GM12872 (cell line): ENCODE measurements at regions not wholly inside any gene's neighbourhood (a gene's known extent, or its start where the extent isn't known, plus 50 kb on each side); places are given as distances from the start of the nearest gene placed in this dataset.

Experiments
- TF ChIP-seq, protein P1 (sequence below): IDR thresholded peaks from 3 replicates; pipeline ENCODE4 v1.5.1; 2011; ENCODE audit warnings: low read depth, mild to moderate bottlenecking, low read length, moderate library complexity; ENCODE audit not compliant: insufficient read depth

DNA sequence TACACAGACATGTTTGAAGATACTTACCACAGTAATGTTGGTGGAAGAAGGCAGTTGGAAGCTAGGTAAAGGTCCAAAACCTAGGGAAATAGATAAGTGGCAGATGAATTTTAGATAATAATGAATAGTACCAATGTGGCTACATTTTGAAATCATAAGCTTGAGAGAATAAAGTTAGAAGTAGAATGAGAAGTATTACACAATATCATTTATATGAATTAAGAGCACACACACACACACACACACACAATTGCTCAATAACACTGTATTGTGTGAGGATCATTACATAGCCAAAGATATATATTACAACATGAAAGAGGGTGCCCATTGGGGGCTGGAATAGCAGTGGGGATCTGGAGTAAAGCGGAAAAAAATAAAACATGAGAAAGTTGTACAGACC is 149.0 kb upstream of the EYA4 start:
- TF ChIP-seq, protein P1, sequence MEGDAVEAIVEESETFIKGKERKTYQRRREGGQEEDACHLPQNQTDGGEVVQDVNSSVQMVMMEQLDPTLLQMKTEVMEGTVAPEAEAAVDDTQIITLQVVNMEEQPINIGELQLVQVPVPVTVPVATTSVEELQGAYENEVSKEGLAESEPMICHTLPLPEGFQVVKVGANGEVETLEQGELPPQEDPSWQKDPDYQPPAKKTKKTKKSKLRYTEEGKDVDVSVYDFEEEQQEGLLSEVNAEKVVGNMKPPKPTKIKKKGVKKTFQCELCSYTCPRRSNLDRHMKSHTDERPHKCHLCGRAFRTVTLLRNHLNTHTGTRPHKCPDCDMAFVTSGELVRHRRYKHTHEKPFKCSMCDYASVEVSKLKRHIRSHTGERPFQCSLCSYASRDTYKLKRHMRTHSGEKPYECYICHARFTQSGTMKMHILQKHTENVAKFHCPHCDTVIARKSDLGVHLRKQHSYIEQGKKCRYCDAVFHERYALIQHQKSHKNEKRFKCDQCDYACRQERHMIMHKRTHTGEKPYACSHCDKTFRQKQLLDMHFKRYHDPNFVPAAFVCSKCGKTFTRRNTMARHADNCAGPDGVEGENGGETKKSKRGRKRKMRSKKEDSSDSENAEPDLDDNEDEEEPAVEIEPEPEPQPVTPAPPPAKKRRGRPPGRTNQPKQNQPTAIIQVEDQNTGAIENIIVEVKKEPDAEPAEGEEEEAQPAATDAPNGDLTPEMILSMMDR = no peak

DNA sequence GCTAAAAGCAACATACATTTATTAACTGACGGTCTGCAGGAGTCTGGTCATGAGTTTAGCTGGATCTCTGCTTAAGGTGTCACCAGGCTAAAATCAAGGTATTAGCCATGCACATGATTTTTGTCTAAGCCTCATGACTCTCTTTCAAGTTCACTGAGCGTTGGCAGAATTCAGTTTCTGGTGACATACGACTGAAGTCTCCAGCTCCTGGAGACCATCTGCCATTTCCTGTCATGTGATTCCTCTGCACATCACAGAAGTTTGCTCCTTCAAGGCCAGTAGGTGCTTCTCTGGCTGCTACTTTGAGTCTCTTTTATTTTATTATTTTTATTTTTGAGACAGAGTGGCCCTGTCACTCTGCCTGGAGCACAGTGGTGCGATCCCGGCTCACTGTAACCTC is 148.4 kb upstream of the EYA4 start:
- TF ChIP-seq, protein P1 = no peak

DNA sequence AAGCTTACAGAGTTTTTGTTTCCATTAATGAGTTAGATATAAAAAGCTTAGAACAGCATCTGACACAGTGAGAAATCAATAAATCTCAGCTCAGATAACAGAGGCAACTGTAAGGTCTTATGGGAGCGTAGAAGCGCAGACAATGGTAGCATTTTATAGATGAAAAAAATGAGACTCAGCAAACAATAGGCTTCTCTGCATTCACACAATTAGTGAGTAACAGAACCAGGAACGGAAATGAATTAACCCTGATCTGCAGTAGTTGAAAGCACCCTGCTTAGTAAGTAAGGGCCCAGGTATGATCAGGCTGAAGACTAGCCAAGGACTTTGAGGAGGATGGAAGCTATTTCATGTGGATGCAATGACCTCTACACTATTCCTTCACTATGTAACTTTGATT is 147.2 kb upstream of the EYA4 start:
- TF ChIP-seq, protein P1 = no peak

DNA sequence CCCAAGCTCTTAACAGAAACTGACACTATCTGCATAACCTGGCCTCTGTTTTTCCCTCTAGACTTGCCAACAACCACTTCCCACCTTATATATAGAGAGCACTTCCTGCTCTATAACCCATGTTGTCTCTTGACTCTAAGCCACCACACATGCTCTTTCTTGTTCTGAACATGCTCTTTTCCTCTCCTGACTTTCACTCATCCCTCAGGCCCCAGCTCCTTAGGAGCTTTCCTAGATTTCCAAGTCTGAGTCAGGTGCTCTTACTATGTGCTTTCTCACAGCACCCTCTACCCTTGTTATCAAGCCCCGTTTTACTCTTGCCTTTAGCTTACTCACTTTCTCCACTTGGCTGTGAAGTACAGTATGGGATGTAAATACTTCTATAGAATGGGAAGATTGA is 143.9 kb upstream of the EYA4 start:
- TF ChIP-seq, protein P1 = no peak

DNA sequence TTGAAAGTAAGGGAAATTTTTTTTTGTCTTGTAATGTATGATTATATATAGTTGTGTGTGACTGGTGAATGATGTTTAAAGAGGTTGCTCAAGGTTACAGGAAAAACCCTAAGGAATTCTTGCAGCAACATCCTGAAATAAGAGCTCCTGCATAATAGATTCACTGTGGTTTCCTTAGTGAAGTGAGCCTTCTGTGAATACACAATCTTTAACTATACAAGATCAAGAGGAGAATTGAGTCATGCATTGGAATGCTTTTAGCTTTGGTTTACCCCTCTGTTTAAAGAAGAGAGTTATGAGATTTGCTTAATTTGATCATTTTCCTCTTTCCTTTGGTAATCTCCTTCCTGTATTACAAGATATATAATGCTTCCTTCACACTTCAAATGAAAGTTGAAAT is 141.6 kb upstream of the EYA4 start:
- TF ChIP-seq, protein P1 = no peak

DNA sequence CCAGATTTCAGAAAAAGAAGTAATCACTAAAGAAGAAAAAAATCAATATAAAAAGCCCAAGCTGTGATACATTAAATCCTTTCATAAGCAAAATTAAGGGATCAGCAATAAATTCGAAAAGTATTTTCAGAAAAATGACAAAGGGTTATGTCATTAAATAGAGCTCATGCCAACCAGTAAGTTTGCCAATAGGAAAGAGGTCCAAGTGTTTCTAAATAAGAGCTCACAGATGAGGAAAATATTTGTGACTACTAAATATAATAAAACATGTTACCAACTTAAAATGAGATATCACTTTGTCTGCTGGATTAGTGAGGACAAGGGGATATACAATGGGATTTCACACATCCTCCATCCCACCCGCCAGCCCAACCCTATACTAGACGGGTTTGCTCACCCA is 140.3 kb upstream of the EYA4 start:
- TF ChIP-seq, protein P1 = no peak

DNA sequence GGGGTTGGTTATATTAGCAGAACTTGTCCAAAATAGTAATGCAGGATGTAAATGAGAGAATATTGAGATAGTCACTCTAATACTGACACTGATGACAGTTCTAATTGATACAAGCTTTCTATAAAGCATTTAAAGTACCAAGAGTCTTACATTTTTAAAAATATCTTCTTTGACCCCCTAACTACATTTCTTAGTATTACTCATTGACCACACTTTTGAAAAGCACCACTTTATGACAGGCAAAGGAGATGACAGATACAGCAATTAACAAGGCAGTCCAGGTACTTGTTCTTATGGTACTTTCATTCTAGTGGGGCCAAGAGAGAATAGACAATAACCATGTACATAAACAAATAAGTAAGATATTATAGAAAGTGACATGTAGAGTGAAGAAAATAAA is 139.4 kb upstream of the EYA4 start:
- TF ChIP-seq, protein P1 = no peak

DNA sequence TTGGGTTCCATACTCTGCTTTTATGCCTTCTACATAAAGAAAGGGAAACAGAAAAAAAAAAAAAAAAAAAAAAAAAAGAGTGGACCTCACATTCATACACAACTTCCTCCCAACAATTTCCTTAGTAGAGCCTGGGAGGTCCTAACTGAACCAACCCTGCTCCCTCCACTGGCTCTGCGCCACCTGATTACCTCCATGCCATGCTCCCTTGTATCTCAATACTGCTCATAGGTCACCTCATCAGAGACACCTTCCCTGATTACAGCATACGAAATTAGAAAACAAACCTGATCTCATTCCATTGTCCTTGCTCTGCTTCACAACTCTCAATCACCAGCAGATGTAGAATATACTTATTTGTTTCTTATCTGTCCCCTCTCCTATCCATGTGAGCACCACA is 134.2 kb upstream of the EYA4 start:
- TF ChIP-seq, protein P1 = no peak
